ENCODE measurements at regions not wholly inside any gene's neighbourhood (a gene's known extent, or its start where the extent isn't known, plus 50 kb on each side); places are given as distances from the start of the nearest gene placed in this dataset.

- H3K27me3 ChIP-seq = no peaks in the 10 kb centered on the region
- no peak overlapping the region for H3K4me3 ChIP-seq
- no peak overlapping the region for H3K27ac ChIP-seq
- DNase-seq (ENCODE audit: low spot score) = no peak
- no peaks in the 10 kb centered on the region for H3K4me1 ChIP-seq
- no peaks in the 10 kb centered on the region for H3K9me3 ChIP-seq
- no peak for TF ChIP-seq CTCF (IDR thresholded peaks at IDR 0.05)
- H3K36me3 ChIP-seq = no peaks in the 10 kb centered on the region
Observed at GRCh38 chr3:55307622-55308021, 179.5 kb downstream of the WNT5A start.

GRCh38 chr3:55305696-55306485 lies 181.2 kb downstream of the WNT5A start:
- H3K27me3 ChIP-seq = no peaks in the 10 kb centered on the region
- H3K36me3 ChIP-seq = no peaks in the 10 kb centered on the region
- H3K4me1 ChIP-seq = no peaks in the 10 kb centered on the region
- no peak for DNase-seq (ENCODE audit: low spot score)
- no peaks in the 10 kb centered on the region for H3K9me3 ChIP-seq
- H3K27ac ChIP-seq = no peak overlapping the region
- no peak for TF ChIP-seq CTCF (IDR thresholded peaks at IDR 0.05)
- H3K4me3 ChIP-seq = no peak overlapping the region

- H3K27me3 ChIP-seq = no peaks in the 10 kb centered on the region
- no peaks in the 10 kb centered on the region for H3K4me1 ChIP-seq
- DNase-seq (ENCODE audit: low spot score) = no peak
- H3K27ac ChIP-seq = no peak overlapping the region
- H3K9me3 ChIP-seq = no peaks in the 10 kb centered on the region
- TF ChIP-seq CTCF (IDR thresholded peaks at IDR 0.05) = no peak
- no peak overlapping the region for H3K4me3 ChIP-seq
- no peaks in the 10 kb centered on the region for H3K36me3 ChIP-seq
Observed at GRCh38 chr3:55300701-55301100, 186.4 kb downstream of the WNT5A start.

- H3K27me3 ChIP-seq = no peaks in the 10 kb centered on the region
- no peak overlapping the region for H3K4me3 ChIP-seq
- H3K36me3 ChIP-seq = no peaks in the 10 kb centered on the region
- H3K9me3 ChIP-seq = no peaks in the 10 kb centered on the region
- H3K27ac ChIP-seq = no peak overlapping the region
- H3K4me1 ChIP-seq = no peaks in the 10 kb centered on the region
- no peak for DNase-seq (ENCODE audit: low spot score)
- TF ChIP-seq CTCF (IDR thresholded peaks at IDR 0.05) = no peak
Observed at GRCh38 chr3:55297706-55298105, 189.4 kb downstream of the WNT5A start.

GRCh38 chr3:55297245-55297644 lies 189.9 kb downstream of the WNT5A start:
- no peak for DNase-seq (ENCODE audit: low spot score)
- Histone ChIP-seq H3K4me3 (no peak overlapping the region), H3K4me1 (no peaks in the 10 kb centered on the region), H3K36me3 (no peaks in the 10 kb centered on the region), H3K27ac (no peak overlapping the region), H3K9me3 (no peaks in the 10 kb centered on the region), H3K27me3 (no peaks in the 10 kb centered on the region)
- no peak for TF ChIP-seq CTCF (IDR thresholded peaks at IDR 0.05)

- no peak for DNase-seq (ENCODE audit: low spot score)
- no peak overlapping the region for H3K27ac ChIP-seq
- H3K36me3 ChIP-seq = no peaks in the 10 kb centered on the region
- H3K4me1 ChIP-seq = no peaks in the 10 kb centered on the region
- no peaks in the 10 kb centered on the region for H3K9me3 ChIP-seq
- no peaks in the 10 kb centered on the region for H3K27me3 ChIP-seq
- no peak overlapping the region for H3K4me3 ChIP-seq
- TF ChIP-seq CTCF (IDR thresholded peaks at IDR 0.05) = no peak
Observed at GRCh38 chr3:55296791-55297190, 190.3 kb downstream of the WNT5A start.

Measured in right atrium auricular region (tissue), 2 donors.